GM12878 (cell line): ENCODE measurements at regions not wholly inside any gene's neighbourhood (a gene's known extent, or its start where the extent isn't known, plus 50 kb on each side); places are given as distances from the start of the nearest gene placed in this dataset.
A peak's percentile ranks its signal among the peaks of the same experiment; 100 is the strongest.

ENCODE experiments used
- ATAC-seq: fragments of 200-7000 bp; cut with Tn5 transposase; 3 replicates; pipeline ENCODE4 v1.9.1; 2020; ENCODE audit warnings: mild to moderate bottlenecking, moderate library complexity
- BruUV-seq: library from RNA; stranded (reverse); fragments of 400-500 nt; replicated peaks from 2 replicates; lab custom pipeline; 2021; lab: Mats Ljungman, UMichigan
- CTCF ChIA-PET: fragments of 300-600 bp; sonication (Branson Sonifier 250); formaldehyde crosslinking; extraction: SDS; loops from one replicate; lab custom pipeline; 2021; ENCODE audit warnings: inconsistent platforms; lab: Yijun Ruan, JAX
- POLR2A ChIA-PET: fragments of 350-600 bp; formaldehyde crosslinking; extraction: SDS; loops from one replicate; lab custom pipeline; 2021; ENCODE audit warnings: inconsistent platforms; lab: Charles Lee
- RAD21 ChIA-PET: fragments of 300-600 bp; sonication (Branson Sonifier 250); formaldehyde crosslinking; loops from one replicate; lab custom pipeline; 2023; ENCODE audit warnings: antibody characterized with exemption; ENCODE audit not compliant: unreplicated experiment; lab: Charles Lee
- SMC1A ChIA-PET: fragments of 300-600 bp; sonication (Branson Sonifier 250); formaldehyde crosslinking; loops from one replicate; lab custom pipeline; 2023; ENCODE audit not compliant: unreplicated experiment, uncharacterized antibody; lab: Charles Lee
- DNase-seq: peaks from one replicate; pipeline ENCODE4 v3.0.0-alpha.2; 2011; ENCODE audit warnings: low read depth, low spot score
- FAIRE-seq: peaks from 3 replicates; lab custom pipeline; 2011; peaks lifted over from hg19 to GRCh38; lab: Jason Lieb, UNC
- H2AFZ ChIP-seq: 2 replicates; pipeline ENCODE4 v1.6.0; 2011; ENCODE audit warnings: low read depth, low read length, control low read depth; ENCODE audit not compliant: control insufficient read depth
- H3K27ac ChIP-seq: 2 replicates; pipeline ENCODE4 v1.5.1; 2011; ENCODE audit warnings: control low read depth; ENCODE audit not compliant: control insufficient read depth, insufficient read depth
- H3K27me3 ChIP-seq, 2 experiments: replicated peaks in 1 of 2; 2 replicates each; pipeline versions ENCODE4 v1.6.0 to v1.6.1; 2011; ENCODE audit warnings: low read length in 1 of 2; ENCODE audit not compliant: control insufficient read depth in 2 of 2, insufficient read depth in 2 of 2
- H3K36me3 ChIP-seq, 2 experiments: 2 replicates each; pipeline ENCODE4 v1.5.1; 2011; ENCODE audit warnings: low read length in 1 of 2; ENCODE audit not compliant: control insufficient read depth in 2 of 2, insufficient read depth in 2 of 2
- H3K4me1 ChIP-seq: 2 replicates; pipeline ENCODE4 v1.6.1; 2011; ENCODE audit warnings: mild to moderate bottlenecking, low read length, moderate library complexity, mixed read lengths; ENCODE audit not compliant: control insufficient read depth, insufficient read depth
- H3K4me2 ChIP-seq: 2 replicates; pipeline ENCODE4 v1.6.0; 2011; ENCODE audit warnings: control low read depth; ENCODE audit not compliant: control insufficient read depth, insufficient read depth
- H3K4me3 ChIP-seq: fragments of 200-600 bp; sonication (generic); 2 replicates; pipeline ENCODE4 v1.5.1; 2016
- H3K79me2 ChIP-seq: 2 replicates; pipeline ENCODE4 v1.6.0; 2011; ENCODE audit warnings: low read length; ENCODE audit not compliant: control insufficient read depth, insufficient read depth
- H3K9ac ChIP-seq: 2 replicates; pipeline ENCODE4 v1.8.0; 2011; ENCODE audit warnings: low read length, control low read depth, mixed read lengths; ENCODE audit not compliant: control insufficient read depth, insufficient read depth
- H3K9me3 ChIP-seq: replicated peaks from 3 replicates; pipeline ENCODE4 v1.5.1; 2011; ENCODE audit warnings: mild to moderate bottlenecking, low read length; ENCODE audit not compliant: control insufficient read depth, insufficient read depth
- H4K20me1 ChIP-seq: 2 replicates; pipeline ENCODE4 v1.6.0; 2011; ENCODE audit not compliant: control insufficient read depth, insufficient read depth
- CHD1 ChIP-seq: IDR thresholded peaks from 2 replicates; pipeline ENCODE4 v1.6.1; 2012; ENCODE audit warnings: low read depth, low read length, improper control_type of control experiment
- NFYB ChIP-seq: IDR thresholded peaks from 2 replicates; pipeline ENCODE4 v1.6.1; 2011; ENCODE audit warnings: low read depth, mild to moderate bottlenecking, low read length, improper control_type of control experiment, moderate library complexity; ENCODE audit not compliant: insufficient read depth
- REST ChIP-seq: IDR thresholded peaks from 2 replicates; pipeline ENCODE4 v1.6.1; 2012; ENCODE audit warnings: mild to moderate bottlenecking, low read depth, low read length
- ZSCAN29 ChIP-seq: fragments of 450-650 bp; IDR thresholded peaks from 2 replicates; pipeline ENCODE4 v1.6.1; 2017; ENCODE audit warnings: mild to moderate bottlenecking, moderate library complexity
- WGBS: methylation state at CpG from one replicate; pipeline ENCODE4 v1.1.6; 2016; ENCODE audit warnings: low lambda C conversion rate; ENCODE audit not compliant: insufficient replicate concordance, insufficient coverage; ENCODE audit errors: missing lambda C conversion rate; 5-methylcytosine and 5-hydroxymethylcytosine counted together
- in situ Hi-C: fragments of 300-500 bp; cut with MboI; formaldehyde crosslinking; loops from 9 replicates; pipeline ENCODE4 v1.14.3; 2018; ENCODE audit warnings: mixed read lengths
- intact Hi-C: fragments of 100-400 bp; cut with micrococcal nuclease; formaldehyde crosslinking; loops from one replicate; pipeline ENCODE4 v1.14.2; 2022; ENCODE audit not compliant: unreplicated experiment

- H3K4me1 ChIP-seq, result no peaks in the 10 kb centered on the region
- intact Hi-C loops (no loop called here), in situ Hi-C loops (no loop called here)
Observed at GRCh38 chr12:113601656-113602263, 130.1 kb upstream of the LHX5 start.

More at GRCh38 chr12:113601656-113602263, 130.1 kb upstream of the LHX5 start:
- WGBS, result 16% methylated on average over 3 of the region's 3 CpGs
- Histone ChIP-seq H3K27ac (no peak overlapping the region), H3K9ac (no peak overlapping the region), H3K9me3 (no peaks in the 10 kb centered on the region), H3K79me2 (no peaks in the 10 kb centered on the region), H3K4me2 (no peak overlapping the region), H3K36me3 (no peaks in the 10 kb centered on the region), H4K20me1 (no peaks in the 10 kb centered on the region), H3K27me3 (no peaks in the 10 kb centered on the region), H2AFZ (no peak overlapping the region), H3K4me3 (no peak overlapping the region)
- DNase-seq (no peak), ATAC-seq (no peak), FAIRE-seq (no peak)
- ChIA-PET SMC1A (no interaction called here), RAD21 (no interaction called here), CTCF (no interaction called here), POLR2A (no interaction called here)
- BruUV-seq, result no TSS peak
- TF ChIP-seq ZSCAN29, result no peak
- TF ChIP-seq CHD1, result no peak
- TF ChIP-seq NFYB, result no peak
- peak; percentile 87 for TF ChIP-seq REST
- TF ChIP-seq, all 136 proteins: peak for 1
